ENCODE measurements at regions not wholly inside any gene's neighbourhood (a gene's known extent, or its start where the extent isn't known, plus 50 kb on each side); places are given as distances from the start of the nearest gene placed in this dataset.

DNA sequence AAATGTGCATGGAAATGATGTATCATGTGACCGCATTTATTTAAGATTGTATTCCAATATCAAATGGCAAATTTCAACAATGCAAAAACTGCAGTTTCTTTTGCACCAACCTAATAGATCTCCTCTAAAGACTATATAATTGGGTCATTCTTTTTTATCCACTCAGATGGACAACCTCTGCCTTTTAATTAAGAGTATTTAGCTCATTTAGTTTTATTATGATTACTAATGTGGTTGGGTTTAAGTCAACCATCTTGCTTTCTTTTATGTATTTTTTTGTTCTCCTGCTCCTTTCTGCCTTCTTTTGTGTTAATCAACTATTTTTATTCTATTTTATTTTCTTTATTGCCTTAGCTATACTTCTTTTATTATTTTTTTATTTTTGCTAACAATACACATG, 468.5 kb upstream of the MKI67 start:
- DNase-seq = no peak

DNA sequence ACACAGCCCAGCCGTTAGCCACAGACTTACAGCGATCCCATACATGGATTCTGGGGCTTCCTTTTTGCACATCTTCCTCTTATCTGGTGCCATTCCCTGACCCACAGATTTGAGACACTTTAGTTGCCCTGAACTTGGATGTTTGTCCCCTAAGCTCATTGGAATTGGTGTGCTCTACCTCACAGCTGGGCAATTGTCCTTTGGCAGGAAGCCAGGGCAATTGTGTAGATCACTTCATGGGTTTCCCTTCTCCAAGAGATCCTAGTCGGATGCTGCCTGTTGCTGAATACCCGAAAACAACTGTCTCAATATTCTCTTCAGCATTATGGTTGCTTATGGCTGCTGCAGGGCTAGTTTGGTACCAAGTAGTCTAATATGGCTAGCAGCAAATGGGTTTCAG, 470.7 kb upstream of the MKI67 start:
- DNase-seq = no peak

DNA sequence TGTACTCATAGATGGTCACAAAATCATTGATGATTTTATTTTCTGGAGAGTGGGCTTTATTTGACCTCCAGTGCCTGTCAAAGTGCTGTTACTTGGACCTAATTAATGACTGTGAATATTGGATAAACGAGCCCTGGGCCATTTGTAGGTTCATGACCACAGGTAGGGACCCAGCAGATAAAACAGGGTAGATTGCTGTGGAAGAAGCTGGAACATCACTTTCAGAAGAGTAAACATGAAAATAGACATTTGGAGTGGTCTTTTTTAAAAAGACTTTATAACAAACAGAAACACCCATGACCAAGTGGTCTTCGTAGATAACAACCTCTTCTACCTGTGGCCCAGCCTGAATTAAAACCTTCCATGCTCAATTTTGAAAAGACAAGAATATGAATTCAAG, 472.8 kb upstream of the MKI67 start:
- DNase-seq = no peak

DNA sequence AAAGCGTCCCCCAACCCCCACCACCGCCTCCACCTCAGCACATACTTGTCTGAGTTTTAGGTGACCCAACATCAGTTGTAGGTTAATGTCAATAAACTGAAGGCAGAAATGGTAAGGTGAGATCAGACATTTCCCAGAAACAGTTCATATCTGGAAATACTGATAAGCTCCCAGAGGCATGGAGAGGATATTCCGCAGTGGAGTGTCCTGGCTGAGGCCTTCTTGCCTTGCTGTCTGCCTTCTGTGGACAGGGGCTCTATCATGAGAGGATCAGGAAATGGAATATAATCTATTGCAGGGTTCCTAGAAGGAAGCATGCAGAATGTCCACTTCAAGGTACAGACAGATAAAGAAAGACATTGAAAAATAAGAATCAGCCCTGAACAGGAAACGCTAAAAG, 473.3 kb upstream of the MKI67 start:
- DNase-seq = no peak

DNA sequence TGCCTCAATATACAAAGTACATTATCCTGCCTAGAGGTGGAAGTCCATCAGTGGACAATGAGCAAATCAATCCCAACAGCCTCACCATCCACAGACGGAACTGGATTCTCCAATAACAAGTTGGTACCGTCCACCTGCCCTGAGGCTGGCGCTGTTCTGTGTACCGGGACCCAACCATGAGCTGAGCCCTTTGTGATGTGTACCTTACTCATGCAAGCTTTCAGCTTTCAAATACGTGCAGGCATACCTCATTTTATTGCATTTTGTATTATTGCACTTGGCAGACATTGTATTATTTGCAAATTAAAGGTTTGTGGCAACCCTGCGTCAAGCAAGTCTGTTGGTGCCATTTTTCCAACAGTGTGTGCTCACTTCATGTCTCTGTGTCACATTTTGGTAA, 476.0 kb upstream of the MKI67 start:
- no peak for DNase-seq

DNA sequence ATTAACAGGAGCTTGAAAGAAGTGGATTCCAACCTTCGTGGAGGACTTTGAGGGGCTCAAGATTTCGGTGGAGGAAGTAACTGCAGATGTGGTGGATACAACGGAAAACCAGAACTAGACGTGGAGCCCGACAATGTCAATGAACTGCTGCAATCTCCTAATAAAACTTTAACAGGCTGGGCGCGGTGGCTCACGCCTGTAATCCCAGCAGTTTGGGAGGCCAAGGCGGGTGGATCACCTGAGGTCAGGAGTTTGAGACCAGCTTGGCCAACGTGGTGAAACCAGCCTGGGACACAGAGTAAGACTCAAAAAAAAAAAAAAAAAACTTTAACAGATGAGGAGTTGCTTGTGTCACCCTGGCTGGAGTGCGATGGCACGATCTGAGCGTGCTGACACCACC, 477.8 kb upstream of the MKI67 start:
- no peak for DNase-seq

DNA sequence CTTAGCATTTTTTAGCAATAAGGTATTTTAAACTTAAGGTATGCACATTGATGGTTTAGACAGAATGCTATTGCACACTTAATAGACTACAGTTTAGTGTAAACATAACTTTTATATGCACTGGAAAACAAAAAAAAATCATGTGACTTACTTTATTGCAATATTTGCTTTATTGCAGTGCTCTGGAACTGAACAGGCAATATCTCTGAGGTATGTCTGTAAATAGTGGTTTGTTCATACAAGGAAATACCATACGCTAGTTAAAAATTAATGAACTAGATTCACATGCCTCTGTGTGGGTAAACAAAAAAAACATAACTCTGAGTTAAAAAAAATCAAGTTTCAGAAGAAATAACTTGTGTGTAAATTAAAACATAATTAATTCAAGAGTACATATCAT, 479.0 kb upstream of the MKI67 start:
- no peak for DNase-seq

DNA sequence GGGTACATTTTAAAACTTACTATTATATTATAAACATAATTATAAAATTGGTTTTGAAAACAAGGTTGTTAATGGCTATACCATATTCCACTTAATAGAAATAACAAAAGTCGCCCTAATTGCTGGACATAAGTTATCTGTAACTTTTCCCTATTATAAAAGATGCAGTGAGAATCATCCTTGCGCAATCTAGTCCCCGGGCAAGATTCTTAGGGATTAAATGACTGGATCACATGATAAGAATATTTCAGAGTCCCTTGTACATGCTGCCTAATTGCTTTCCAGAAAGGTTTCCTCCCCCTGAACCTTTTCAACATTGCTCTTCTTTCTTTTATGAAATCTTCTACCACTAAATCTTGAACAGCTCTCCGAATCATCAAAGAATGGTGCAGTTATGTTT, 479.8 kb upstream of the MKI67 start:
- DNase-seq = no peak

DNA sequence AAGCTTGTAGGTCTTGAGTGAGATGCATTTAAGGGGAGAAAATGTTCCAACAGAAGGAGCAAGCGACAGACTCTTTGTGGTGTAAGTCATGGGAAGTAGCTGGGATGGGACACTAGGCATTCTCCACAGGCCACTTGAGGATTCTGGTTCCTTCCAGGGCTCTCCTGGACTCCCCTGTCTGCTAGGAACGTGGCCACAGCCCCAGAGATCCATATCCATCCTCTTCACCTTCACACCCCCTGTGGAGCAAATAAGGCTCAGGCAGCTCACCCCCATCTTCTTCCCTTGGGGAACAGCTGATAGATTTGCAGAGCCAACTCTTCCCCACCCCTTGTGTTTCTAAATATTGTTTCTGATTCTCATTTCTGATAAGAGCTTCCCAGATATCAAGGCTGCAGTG, 482.6 kb upstream of the MKI67 start:
- DNase-seq = no peak

DNA sequence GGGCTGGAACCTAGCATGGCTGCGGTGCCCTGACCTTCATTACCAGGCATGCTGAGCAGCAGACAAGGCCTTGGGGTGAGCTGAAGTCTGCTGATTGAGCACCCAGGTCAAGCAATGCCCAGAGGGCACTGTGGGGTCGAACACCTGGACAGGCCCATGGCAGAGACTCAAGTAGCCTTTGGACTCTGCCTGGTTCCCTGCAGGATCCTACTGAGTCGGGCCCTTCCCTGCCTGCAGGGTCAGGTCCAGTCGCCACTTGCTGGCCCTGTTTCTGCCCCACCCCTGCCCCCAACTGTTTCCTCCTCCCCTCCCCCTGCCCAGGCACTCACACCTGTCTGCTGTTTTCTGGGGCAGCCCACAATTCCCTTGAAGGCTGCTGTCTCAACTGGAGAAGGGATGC, 483.2 kb upstream of the MKI67 start:
- DNase-seq = no peak

DNA sequence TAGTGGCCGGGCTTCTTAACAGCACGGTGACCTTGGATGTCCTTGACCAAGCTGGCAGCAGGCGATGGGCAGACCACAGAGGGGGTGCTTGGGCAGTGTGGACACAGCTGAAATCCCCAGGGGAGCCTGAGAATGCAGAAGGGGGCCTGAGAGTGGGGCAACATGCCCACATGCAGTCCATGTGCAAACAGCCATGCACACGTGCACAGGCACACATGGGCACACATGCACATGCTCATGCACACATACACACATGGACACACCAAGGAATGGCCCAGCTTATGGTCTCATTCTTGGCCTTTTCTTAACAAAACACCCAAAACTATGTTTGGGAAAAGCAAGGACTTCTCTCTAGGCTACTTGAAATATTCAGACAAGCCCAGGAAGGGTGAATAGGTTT, 483.9 kb upstream of the MKI67 start:
- no peak for DNase-seq

DNA sequence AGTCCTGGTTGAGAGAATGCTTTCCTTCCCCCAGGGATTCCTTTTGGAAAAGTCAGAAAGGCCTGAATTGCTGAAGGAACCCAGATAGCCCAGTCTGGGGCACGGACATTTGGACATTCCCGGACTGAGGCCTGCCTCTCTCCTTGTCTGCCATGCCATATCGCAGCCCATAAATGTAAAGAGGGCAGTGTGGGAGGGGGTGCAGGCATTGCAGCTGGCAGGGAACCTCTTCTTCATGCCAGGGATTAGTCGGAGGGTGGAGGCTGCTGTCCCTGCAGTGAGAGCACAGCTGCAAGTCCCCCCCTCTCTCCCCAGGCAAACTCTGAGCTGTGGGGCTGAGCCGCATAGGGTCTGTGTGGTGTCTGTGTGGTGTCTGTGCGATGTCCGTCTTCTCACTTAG, 486.0 kb upstream of the MKI67 start:
- no peak for DNase-seq

DNA sequence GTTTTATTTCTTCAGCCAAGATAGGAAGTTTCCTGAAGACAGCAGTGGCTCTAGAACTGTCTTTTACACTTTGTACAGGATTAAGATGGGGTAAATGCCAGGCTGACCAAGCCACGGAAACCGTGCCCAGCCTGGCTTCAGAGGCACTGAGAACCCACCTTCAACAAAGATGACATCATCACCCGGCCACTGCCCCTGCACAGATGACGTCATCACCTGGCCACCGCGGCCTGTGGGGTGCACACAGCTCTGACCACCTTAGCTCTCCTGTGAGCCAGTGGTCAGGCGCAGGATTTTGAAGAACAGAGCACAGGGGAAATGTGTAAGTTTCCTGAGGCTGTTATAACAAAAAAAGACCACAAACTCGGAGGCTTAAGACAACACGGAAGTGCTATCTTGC, 486.4 kb upstream of the MKI67 start:
- no peak for DNase-seq

DNA sequence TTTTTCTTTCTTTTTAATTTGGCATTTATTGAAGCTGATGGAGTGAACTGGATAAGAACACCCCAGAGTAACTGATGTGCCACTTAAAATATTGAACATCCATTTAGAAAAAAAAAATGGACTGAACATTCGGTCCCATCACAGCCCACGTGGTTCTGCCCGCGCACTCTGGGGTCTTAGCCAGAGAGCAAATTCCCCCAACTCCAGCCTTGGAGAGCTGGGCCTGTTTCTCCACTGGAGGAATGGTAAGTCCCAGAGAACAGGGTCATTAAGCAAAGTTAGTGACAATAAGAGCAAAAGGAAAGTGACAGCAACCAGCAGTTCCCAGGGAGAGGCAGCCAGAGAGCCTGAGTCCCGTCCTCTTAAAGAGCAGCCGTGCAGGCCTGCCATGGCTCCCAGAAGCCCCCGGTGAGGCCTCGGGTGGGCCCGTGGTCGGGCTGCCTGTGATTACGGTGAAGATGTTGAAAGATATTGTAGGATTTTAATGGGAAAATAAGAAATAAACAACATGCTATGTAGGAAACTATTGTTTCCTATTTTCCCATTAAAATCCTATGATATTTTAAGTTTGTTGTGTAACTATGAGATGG, 487.9 kb upstream of the MKI67 start:
- no peak for DNase-seq

DNA sequence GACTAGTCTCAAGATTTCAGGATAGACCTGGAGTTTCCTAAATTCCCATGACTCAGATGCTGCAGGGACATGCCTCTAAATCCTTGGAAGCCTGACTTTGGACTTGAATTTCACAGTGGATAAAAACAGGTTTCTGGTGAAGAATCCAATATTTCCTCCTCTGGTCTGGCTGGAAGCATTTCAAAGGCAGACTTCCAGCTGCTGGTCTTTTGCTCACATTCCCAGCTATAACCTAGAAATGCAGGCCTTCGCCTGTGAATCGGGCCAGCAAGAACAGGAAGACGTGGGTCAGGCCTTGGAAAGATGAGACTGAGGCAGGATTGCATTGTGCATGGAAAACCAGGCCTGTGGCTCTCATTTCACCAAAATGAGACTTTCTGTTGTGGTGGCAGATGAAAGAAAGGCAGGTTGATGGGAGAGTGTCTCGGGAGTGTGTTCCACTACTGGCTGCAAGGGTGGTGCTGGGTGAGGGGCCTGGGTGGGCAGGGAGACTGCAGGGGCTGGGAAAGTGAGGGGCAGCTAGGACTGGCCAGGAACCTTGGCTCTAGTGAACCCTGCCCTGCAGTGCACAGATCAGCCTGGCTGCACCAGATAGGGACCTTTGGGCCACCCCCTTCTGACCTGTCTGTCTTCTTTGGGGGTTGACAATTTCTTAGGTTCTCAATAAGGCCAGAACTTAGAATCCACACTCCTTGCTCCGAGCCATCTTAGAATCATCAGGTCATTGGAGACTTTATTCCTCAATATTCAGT, 488.8 kb upstream of the MKI67 start:
- DNase-seq = no peak

DNA sequence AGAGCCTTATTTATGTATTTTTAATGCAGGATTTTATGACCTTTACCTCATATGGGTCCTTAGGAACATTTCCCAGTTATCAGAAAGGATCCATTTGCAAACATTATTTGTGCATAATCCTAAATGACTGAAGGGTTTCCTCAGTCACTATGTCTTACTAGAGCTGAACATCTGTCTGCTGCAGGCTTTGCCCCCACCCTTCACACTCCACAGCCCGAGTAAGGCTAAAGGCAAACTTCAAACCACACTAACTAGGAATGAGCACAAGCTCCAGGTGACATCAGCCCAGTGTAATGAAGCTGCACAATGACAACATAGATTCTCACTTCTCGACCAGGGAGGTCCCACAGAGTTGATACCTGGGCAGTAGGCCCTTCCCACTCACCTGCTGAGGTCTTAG, 491.3 kb upstream of the MKI67 start:
- DNase-seq = no peak

DNA sequence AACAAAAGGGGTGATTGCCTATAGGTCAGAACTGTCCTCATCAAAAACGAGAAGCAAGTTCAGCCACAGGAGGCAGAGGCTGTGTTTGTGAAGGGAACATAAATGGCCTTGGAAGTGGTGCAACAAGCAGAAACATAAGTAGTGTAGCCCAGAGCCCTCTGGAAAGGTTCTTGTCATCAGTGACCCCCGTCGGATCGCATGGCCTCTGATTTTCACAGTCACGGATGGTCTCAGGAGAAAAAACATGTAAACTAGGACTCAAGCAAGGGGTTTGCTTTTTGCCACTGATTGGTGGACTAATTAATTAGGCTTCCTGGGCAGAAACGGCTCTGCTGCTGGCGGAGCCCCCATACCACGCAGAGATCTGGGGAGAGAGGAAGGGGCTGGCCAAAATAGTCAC, 496.5 kb upstream of the MKI67 start:
- no peak for DNase-seq

DNA sequence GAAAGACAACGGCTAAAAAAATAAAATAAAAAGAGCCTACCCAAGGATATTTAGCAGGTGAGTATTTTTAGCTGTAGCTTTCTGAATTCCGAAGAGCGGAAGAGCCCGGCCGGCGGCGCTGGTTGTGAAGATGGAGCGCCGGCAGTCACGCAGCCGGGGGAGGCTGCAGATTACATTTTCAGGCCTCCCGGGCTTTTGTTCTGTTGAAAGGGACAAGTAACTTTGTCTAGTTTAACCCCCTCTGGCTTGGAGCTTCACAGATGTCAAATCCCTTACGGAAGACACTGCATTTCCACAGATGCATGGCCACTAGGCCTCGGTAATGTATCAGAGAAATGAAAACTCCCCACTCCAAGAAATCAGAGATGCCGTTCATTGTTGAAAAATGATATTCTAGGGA, 497.6 kb upstream of the MKI67 start:
- no peak for DNase-seq

DNA sequence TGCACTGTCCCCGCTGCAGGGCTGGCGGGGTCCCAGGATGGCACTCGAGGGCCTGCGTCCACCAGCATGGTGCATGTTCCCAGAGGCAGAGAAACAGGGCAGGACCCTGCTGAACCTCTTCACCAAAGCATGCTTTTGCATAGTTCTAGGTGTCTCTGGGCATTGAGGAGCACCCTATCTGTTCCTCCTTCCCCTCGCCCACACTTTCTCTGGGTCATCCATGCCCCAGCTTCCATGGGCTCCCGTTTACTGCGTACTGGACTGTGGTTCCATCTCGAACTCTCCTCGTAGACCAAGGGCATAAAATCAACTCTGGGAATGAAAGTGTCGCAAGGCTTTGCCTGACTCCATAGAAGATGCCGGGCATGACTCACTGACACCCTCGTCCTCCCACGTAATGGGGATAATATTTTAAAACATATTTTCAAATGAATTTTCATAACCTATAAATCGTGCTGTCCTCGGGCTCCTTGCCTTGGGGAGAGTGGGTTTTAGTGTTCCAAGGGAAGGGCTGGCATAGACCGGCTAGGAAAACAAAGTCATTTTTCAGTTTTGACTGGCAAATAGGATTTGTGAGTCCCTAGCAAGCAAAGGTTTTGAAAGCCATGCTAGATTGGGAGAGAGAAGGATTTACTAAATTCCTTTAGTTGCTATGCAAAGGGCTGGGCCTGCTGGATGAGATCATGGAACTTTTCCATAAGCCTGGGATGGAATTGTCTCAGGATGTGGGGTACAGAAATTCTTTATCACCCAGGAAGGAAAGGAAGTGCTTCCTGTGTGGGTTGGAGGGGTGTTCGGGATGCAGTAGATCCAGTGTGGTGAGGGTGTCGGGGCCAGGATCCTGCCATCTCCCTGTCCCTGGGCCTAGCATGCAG, 498.7 kb upstream of the MKI67 start:
- DNase-seq = no peak

DNA sequence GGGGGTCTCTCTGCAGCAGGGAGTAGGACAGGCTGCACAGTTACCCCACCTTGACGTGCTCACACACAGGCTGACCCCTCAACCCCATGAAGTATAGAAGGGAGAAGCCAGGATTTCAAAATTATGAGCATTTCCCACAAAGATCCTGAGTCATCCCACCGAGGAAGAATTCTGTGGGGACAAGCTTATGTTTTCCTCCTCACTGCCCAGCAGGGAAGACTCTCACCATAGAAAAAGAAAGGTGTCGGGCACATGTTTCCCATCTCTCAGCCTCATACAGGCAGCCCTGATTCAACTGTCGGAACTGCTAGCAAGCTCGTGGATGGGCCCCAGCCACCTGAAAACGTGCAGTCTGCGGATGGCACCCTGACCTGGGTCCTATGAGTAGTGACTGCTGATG, 499.7 kb upstream of the MKI67 start:
- DNase-seq = no peak

DNA sequence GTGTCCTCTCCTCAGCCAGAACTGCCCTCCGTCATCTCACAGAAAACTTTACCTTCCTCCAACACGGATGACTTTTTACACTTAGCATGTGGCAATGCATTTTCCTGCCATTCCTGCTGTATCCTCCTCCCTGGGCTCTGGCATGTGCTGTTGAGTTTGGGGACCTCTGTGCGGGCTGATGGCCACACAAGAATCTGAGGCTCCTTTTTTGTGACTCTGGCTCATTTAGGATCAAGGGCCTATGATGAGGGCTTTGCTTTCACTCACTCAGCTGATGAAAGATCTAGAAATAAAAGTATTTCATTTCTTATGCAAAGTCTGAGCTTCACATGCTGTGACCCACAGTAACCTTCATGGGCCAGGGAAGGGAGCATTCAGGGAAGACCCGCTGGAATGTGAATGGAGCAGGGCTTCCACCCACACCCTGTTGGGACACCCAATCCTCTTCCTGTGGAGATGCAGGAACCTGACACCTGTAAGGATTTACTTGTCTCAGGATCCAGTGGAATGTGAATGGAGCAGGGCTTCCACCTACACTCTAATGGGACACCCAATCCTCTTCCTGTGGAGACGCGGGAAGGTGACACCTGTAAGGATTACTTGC, 500.3 kb upstream of the MKI67 start:
- no peak for DNase-seq

DNA sequence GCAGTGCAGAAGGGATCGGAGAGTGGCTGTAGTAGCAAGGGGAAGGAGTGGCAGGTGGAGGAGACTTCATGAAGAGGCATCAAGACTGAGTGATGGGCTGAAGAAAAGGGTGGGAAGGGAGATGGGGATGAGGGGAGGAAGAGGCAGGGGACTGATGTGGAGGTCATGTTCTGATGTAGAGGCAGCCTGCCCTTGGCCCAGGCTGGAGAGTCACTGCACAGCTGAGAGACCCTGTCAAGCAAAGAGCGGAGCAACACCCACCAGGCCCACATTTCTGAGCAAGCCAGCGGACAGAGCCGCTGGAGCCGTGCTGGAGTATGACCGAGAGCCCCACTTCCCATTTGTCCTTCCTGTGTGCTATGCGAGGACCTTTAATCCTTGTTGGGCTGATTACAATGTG, 501.6 kb upstream of the MKI67 start:
- DNase-seq = no peak

DNA sequence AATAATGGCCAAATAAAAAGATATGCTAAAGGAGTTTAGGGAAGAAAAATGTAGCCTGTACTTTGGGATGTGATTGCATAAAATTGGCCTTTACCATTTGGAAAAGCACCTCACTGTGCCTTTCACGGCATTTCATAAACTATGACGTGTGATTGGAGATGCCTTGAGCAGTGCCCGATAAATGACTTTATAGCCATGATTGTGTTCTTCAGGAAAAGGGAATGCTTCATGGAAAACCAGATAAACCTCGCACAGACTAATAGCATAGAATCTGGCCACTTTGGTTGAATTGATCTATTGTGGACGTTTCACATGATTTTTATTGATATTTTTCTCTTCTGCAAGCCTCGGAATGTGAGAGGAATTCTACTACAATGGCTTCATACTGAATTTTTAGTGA, 502.0 kb upstream of the MKI67 start:
- DNase-seq = no peak

All from NCI-H526 treated with DMSO at 0.1 percent for 48 hours (cell line).